MM.1S (cell line): ENCODE measurements at regions not wholly inside any gene's neighbourhood (a gene's known extent, or its start where the extent isn't known, plus 50 kb on each side); places are given as distances from the start of the nearest gene placed in this dataset.

Source experiments
- DNase-seq: peaks from one replicate; pipeline ENCODE4 v3.0.0-alpha.2; 2015
- H2AFZ ChIP-seq: fragments of 300-600 bp; sonication (generic); 2 replicates; pipeline ENCODE4 v1.6.0; 2016; ENCODE audit warnings: antibody characterized with exemption, low read length
- H3F3A ChIP-seq: fragments of 300-600 bp; sonication (generic); 2 replicates; pipeline ENCODE4 v1.6.1; 2016; ENCODE audit warnings: mild to moderate bottlenecking, antibody characterized with exemption, low read length, moderate library complexity, mixed read lengths; ENCODE audit not compliant: insufficient read depth
- H3K27ac ChIP-seq: fragments of 300-600 bp; sonication (generic); 2 replicates; pipeline ENCODE4 v1.5.1; 2016; ENCODE audit warnings: mild to moderate bottlenecking, low read length
- H3K27me3 ChIP-seq: fragments of 300-600 bp; sonication (generic); replicated peaks from 2 replicates; pipeline ENCODE4 v1.6.0; 2016; ENCODE audit warnings: low read length; ENCODE audit not compliant: insufficient read depth
- H3K36me3 ChIP-seq: fragments of 300-600 bp; sonication (generic); replicated peaks from 2 replicates; pipeline ENCODE4 v1.6.1; 2016; ENCODE audit warnings: mild to moderate bottlenecking, low read length, mixed read lengths; ENCODE audit not compliant: insufficient read depth
- H3K4me1 ChIP-seq: fragments of 300-600 bp; sonication (generic); 2 replicates; pipeline ENCODE4 v1.6.1; 2016; ENCODE audit warnings: low read length, mixed read lengths
- H3K4me2 ChIP-seq: fragments of 300-600 bp; sonication (generic); 2 replicates; pipeline ENCODE4 v1.6.0; 2016; ENCODE audit warnings: low read depth, low read length
- H3K4me3 ChIP-seq: fragments of 300-600 bp; sonication (generic); 2 replicates; pipeline ENCODE4 v1.5.1; 2016; ENCODE audit warnings: low read length, mixed read lengths
- H3K79me2 ChIP-seq: fragments of 300-600 bp; sonication (generic); 2 replicates; pipeline ENCODE4 v1.6.1; 2016; ENCODE audit warnings: mixed run types, low read length, mixed read lengths
- H3K9ac ChIP-seq: fragments of 300-600 bp; sonication (generic); 2 replicates; pipeline ENCODE4 v1.6.1; 2016; ENCODE audit warnings: low read length, mixed read lengths
- H3K9me2 ChIP-seq: fragments of 300-600 bp; sonication (generic); replicated peaks from 2 replicates; pipeline ENCODE4 v1.6.1; 2016; ENCODE audit warnings: mild to moderate bottlenecking, low read length, mixed read lengths; ENCODE audit not compliant: insufficient read depth
- H3K9me3 ChIP-seq: fragments of 300-600 bp; sonication (generic); replicated peaks from 2 replicates; pipeline ENCODE4 v1.6.1; 2016; ENCODE audit warnings: mild to moderate bottlenecking, low read length, mixed read lengths; ENCODE audit not compliant: insufficient read depth
- H4K20me1 ChIP-seq: fragments of 300-600 bp; sonication (generic); 2 replicates; pipeline ENCODE4 v1.6.1; 2016; ENCODE audit warnings: mild to moderate bottlenecking, low read length, moderate library complexity, mixed read lengths; ENCODE audit not compliant: insufficient read depth
- CTCF ChIP-seq: fragments of 300-600 bp; sonication (generic); IDR thresholded peaks from 2 replicates; pipeline ENCODE4 v1.5.1; 2016; ENCODE audit warnings: antibody characterized with exemption, low read length, mixed read lengths
- EZH2 ChIP-seq: fragments of 300-600 bp; sonication (generic); optimal IDR thresholded peaks from 2 replicates; pipeline ENCODE3; 2017; ENCODE audit warnings: low read depth, mild to moderate bottlenecking, antibody characterized with exemption, low read length, mixed read lengths
- EZH2phosphoT487 ChIP-seq: fragments of 300-600 bp; sonication (generic); IDR thresholded peaks from 2 replicates; pipeline ENCODE4 v1.6.1; 2018; ENCODE audit warnings: antibody characterized with exemption, low read length

- Histone ChIP-seq H3K9me2 (no peaks in the 10 kb centered on the region), H4K20me1 (no peaks in the 10 kb centered on the region), H3K36me3 (no peaks in the 10 kb centered on the region), H3K9ac (no peak overlapping the region), H3K4me3 (no peak overlapping the region), H3K27me3 (no peaks in the 10 kb centered on the region), H3F3A (no peaks in the 10 kb centered on the region), H3K4me1 (no peaks in the 10 kb centered on the region), H2AFZ (no peak overlapping the region), H3K79me2 (no peaks in the 10 kb centered on the region), H3K9me3 (no peaks in the 10 kb centered on the region), H3K27ac (no peak overlapping the region), H3K4me2 (no peak overlapping the region)
- TF ChIP-seq CTCF (no peak), EZH2phosphoT487 (no peak), EZH2 (no peak)
- DNase-seq: no peak
Observed at GRCh38 chr13:34011552-34012085, 193.7 kb downstream of the RFC3 start.

GRCh38 chr13:34012382-34012781 is 194.4 kb downstream of the RFC3 start:
- Histone ChIP-seq H3K79me2 (no peaks in the 10 kb centered on the region), H3K27ac (no peak overlapping the region), H4K20me1 (no peaks in the 10 kb centered on the region), H3K27me3 (no peaks in the 10 kb centered on the region), H3K9me2 (no peaks in the 10 kb centered on the region), H3K9me3 (no peaks in the 10 kb centered on the region), H3K4me1 (no peaks in the 10 kb centered on the region), H3F3A (no peaks in the 10 kb centered on the region), H3K4me3 (no peak overlapping the region), H3K9ac (no peak overlapping the region), H3K4me2 (no peak overlapping the region), H3K36me3 (no peaks in the 10 kb centered on the region), H2AFZ (no peak overlapping the region)
- no peak for DNase-seq
- TF ChIP-seq EZH2: no peak

GRCh38 chr13:34013061-34013460 is 195.1 kb downstream of the RFC3 start:
- Histone ChIP-seq H3K9ac (no peak overlapping the region), H3K4me2 (no peak overlapping the region), H3K27ac (no peak overlapping the region), H3K79me2 (no peaks in the 10 kb centered on the region), H4K20me1 (no peaks in the 10 kb centered on the region), H3K4me3 (no peak overlapping the region), H3F3A (no peaks in the 10 kb centered on the region), H2AFZ (no peak overlapping the region), H3K4me1 (no peaks in the 10 kb centered on the region), H3K27me3 (no peaks in the 10 kb centered on the region), H3K9me2 (no peaks in the 10 kb centered on the region), H3K36me3 (no peaks in the 10 kb centered on the region), H3K9me3 (no peaks in the 10 kb centered on the region)
- no peak for DNase-seq
- TF ChIP-seq EZH2phosphoT487 (no peak), CTCF (no peak), EZH2 (no peak)

- H3K9me3 ChIP-seq: no peaks in the 10 kb centered on the region
- no peak overlapping the region for H3K4me2 ChIP-seq
- H4K20me1 ChIP-seq: no peaks in the 10 kb centered on the region
- H3K4me3 ChIP-seq: no peak overlapping the region
- no peak overlapping the region for H2AFZ ChIP-seq
- H3F3A ChIP-seq: no peaks in the 10 kb centered on the region
- no peaks in the 10 kb centered on the region for H3K27me3 ChIP-seq
- TF ChIP-seq EZH2phosphoT487: no peak
- TF ChIP-seq CTCF: no peak
- no peak for TF ChIP-seq EZH2
- H3K4me1 ChIP-seq: no peaks in the 10 kb centered on the region
- no peak overlapping the region for H3K27ac ChIP-seq
- H3K9ac ChIP-seq: no peak overlapping the region
- no peaks in the 10 kb centered on the region for H3K36me3 ChIP-seq
- no peak for DNase-seq
- no peaks in the 10 kb centered on the region for H3K9me2 ChIP-seq
- H3K79me2 ChIP-seq: no peaks in the 10 kb centered on the region
Observed at GRCh38 chr13:34017231-34017630, 199.3 kb downstream of the RFC3 start.
